Kidney (tissue), 13 donors: ENCODE measurements at regions not wholly inside any gene's neighbourhood (a gene's known extent, or its start where the extent isn't known, plus 50 kb on each side); places are given as distances from the start of the nearest gene placed in this dataset.

Experiments used
- DNase-seq, 5 donors: peaks; one replicate each; pipeline ENCODE4 v3.0.0-alpha.2; 2013 to 2020
- FAIRE-seq: peaks from 2 replicates; lab custom pipeline; 2012; peaks lifted over from hg19 to GRCh38; lab: Jason Lieb, UNC
- H3K27ac ChIP-seq, 2 donors: one replicate each; pipeline ENCODE4 v1.7.0; 2013; ENCODE audit warnings: low read depth in 2 of 2, low read length in 2 of 2, inconsistent platforms in 1 of 2
- H3K27me3 ChIP-seq: one replicate; pipeline ENCODE4 v1.7.1; 2013; ENCODE audit warnings: low read length, inconsistent platforms; ENCODE audit not compliant: control insufficient read depth, insufficient read depth
- H3K36me3 ChIP-seq, 3 donors: one replicate each; pipeline versions ENCODE4 v1.7.0 to v1.7.1; 2013; ENCODE audit warnings: low read length in 3 of 3, control low read depth in 1 of 3, inconsistent platforms in 1 of 3; ENCODE audit not compliant: insufficient read depth in 3 of 3, control insufficient read depth in 2 of 3
- H3K4me1 ChIP-seq, 3 donors: one replicate each; pipeline versions ENCODE4 v1.7.0 to v1.7.1; 2013; ENCODE audit warnings: low read length in 3 of 3, inconsistent platforms in 1 of 3, low read depth in 1 of 3; ENCODE audit not compliant: control insufficient read depth in 2 of 3, insufficient read depth in 2 of 3
- H3K4me3 ChIP-seq, 3 donors: one replicate each; pipeline versions ENCODE4 v1.7.0 to v1.8.1; 2013; ENCODE audit warnings: low read length in 3 of 3, control low read depth in 1 of 3, inconsistent platforms in 1 of 3
- H3K9ac ChIP-seq, 3 donors: one replicate each; pipeline versions ENCODE4 v1.7.0 to v1.7.1; 2013; ENCODE audit warnings: low read length in 3 of 3, control low read depth in 1 of 3, inconsistent platforms in 1 of 3
- H3K9me3 ChIP-seq, 3 donors: one replicate each; pipeline versions ENCODE4 v1.7.0 to v1.7.1; 2013; ENCODE audit warnings: low read length in 3 of 3, control low read depth in 1 of 3, inconsistent platforms in 1 of 3; ENCODE audit not compliant: control insufficient read depth in 2 of 3, insufficient read depth in 1 of 3
- intact Hi-C: fragments of 100-400 bp; cut with DNase I; formaldehyde crosslinking; loops from one replicate; pipeline ENCODE4 v1.11.1; 2022
- TF ChIP-seq, protein P1 (sequence below): IDR thresholded peaks from 3 replicates; pipeline ENCODE4 v1.5.1; 2012; ENCODE audit warnings: mild to moderate bottlenecking, moderate library complexity, borderline replicate concordance; ENCODE audit not compliant: insufficient read depth; ENCODE audit errors: extremely low read depth
- donor health status: control.
- donor health status: control.
- donor health status: control.
- donor health status: control.
- donor health status: control.
- donor health status: DM: yes; HTN: yes; CAD: no.
- donor health status: Normal renal cell carcinoma (clear cell type).

DNA sequence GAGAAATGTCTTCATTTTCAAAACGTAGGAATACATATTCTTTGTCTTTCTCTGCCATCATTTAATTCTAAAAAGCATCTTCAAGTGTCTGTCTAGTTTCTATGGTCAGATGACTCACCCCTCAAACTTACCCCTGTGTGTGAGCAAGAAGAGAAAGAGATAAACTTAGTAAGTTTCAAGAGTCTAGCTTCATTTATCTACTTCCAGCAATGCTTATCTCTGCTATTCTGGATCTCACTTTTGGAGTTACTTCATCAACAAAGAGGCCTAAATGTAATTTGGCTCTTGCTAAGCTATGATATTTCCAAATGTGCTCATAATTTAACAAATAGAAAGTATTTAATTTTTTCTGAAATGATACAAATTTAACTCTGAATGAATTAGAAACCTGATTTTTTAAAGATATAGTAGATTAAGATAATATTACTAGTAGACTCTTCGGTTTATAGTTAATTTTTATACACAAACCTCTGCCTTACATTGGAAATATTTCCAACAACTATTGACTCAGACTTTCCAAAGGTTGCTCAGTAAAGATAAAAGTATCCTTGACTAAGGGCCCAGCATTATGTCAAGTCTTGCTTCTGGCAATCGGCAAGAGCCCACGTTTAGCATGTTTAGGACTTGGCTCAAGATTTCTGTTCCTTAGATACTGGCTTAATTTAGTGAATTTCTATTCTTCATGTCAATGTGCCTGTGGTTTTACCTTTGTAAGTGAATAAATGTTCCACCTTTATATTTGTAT lies 1511.0 kb upstream of the SLC10A2 start:
- no peak for DNase-seq
- no peak overlapping the region for H3K9ac ChIP-seq
- intact Hi-C loops = no loop called here
- FAIRE-seq = no peak
- H3K27me3 ChIP-seq = no peaks in the 10 kb centered on the region
- H3K36me3 ChIP-seq = no peaks in the 10 kb centered on the region
- TF ChIP-seq, protein P1, sequence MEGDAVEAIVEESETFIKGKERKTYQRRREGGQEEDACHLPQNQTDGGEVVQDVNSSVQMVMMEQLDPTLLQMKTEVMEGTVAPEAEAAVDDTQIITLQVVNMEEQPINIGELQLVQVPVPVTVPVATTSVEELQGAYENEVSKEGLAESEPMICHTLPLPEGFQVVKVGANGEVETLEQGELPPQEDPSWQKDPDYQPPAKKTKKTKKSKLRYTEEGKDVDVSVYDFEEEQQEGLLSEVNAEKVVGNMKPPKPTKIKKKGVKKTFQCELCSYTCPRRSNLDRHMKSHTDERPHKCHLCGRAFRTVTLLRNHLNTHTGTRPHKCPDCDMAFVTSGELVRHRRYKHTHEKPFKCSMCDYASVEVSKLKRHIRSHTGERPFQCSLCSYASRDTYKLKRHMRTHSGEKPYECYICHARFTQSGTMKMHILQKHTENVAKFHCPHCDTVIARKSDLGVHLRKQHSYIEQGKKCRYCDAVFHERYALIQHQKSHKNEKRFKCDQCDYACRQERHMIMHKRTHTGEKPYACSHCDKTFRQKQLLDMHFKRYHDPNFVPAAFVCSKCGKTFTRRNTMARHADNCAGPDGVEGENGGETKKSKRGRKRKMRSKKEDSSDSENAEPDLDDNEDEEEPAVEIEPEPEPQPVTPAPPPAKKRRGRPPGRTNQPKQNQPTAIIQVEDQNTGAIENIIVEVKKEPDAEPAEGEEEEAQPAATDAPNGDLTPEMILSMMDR = no peak
- H3K4me1 ChIP-seq = no peaks in the 10 kb centered on the region
- no peaks in the 10 kb centered on the region for H3K9me3 ChIP-seq
- H3K27ac ChIP-seq = no peak overlapping the region
- no peak overlapping the region for H3K4me3 ChIP-seq

DNA sequence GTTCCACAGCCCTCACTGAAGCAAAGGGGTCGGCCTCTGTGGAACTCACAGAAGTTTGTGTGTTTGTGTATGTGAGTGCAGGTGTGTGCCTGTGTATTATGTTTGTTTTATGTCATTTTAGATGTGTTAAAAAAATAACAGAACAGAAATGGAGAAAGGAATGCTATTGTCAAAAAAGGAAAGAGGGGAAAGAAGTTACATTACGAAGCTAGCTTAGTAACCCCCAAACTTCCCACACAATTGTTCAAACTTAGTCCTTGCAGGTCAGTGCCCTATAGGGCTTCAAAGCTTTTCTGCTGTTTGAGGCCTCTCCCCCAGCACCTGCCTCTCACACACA lies 1505.6 kb upstream of the SLC10A2 start:
- no peak overlapping the region for H3K27ac ChIP-seq
- H3K36me3 ChIP-seq = no peaks in the 10 kb centered on the region
- H3K27me3 ChIP-seq = no peaks in the 10 kb centered on the region
- no peak overlapping the region for H3K4me3 ChIP-seq
- no peak overlapping the region for H3K9ac ChIP-seq
- H3K9me3 ChIP-seq = no peaks in the 10 kb centered on the region
- TF ChIP-seq, protein P1 = no peak
- DNase-seq (peak in 1 of 5 donors; percentile 6), FAIRE-seq (no peak)
- intact Hi-C loops = no loop called here
- H3K4me1 ChIP-seq = no peaks in the 10 kb centered on the region

GRCh38 chr13:104571161-104571892 lies 1505.1 kb upstream of the SLC10A2 start:
- Histone ChIP-seq H3K27ac (no peak overlapping the region), H3K27me3 (no peaks in the 10 kb centered on the region), H3K9me3 (no peaks in the 10 kb centered on the region), H3K4me3 (no peak overlapping the region), H3K9ac (no peak overlapping the region), H3K36me3 (no peaks in the 10 kb centered on the region), H3K4me1 (no peaks in the 10 kb centered on the region)
- intact Hi-C loops = no loop called here
- TF ChIP-seq, protein P1 = peak; percentile 74
- FAIRE-seq (no peak), DNase-seq (peak in 4 of 5 donors; percentile 84 to 93 (median 90))
